ENCODE measurements at regions not wholly inside any gene's neighbourhood (a gene's known extent, or its start where the extent isn't known, plus 50 kb on each side); places are given as distances from the start of the nearest gene placed in this dataset.

- POLR2A ChIA-PET, result no interaction called here
- H3K36me3 ChIP-seq (ENCODE audit: control insufficient read depth in 4 of 4, insufficient read depth in 4 of 4, low read length in 3 of 4), result no peaks in the 10 kb centered on the region
- H3K4me3 ChIP-seq (ENCODE audit: control insufficient read depth in 1 of 7, extremely low read depth in 1 of 7, insufficient read depth in 4 of 7, low read depth in 2 of 7, low read length in 6 of 7), result no peak overlapping the region
- no peaks in the 10 kb centered on the region for H3K27me3 ChIP-seq (replicated peaks in 2 of 5; ENCODE audit: control insufficient read depth in 4 of 5, insufficient read depth in 5 of 5, low read length in 4 of 5)
- 90% methylated on average over 2 of the region's 4 CpGs for WGBS (ENCODE audit: insufficient coverage)
- CTCF ChIA-PET, result interaction anchor here (0.7 to 3.9 kb wide), 18 partner anchors 10 to 143 kb away, joined by 3 to 29 read pairs (median 5); no protein-coding TSS in a partner anchor
- H3K4me1 ChIP-seq (ENCODE audit: control extremely low read depth in 1 of 4, control insufficient read depth in 4 of 4, insufficient read depth in 4 of 4, low read length in 3 of 4), result peaks cover 10 to 68% (median 45%) of the 10 kb centered on the region in 4 experiments
- no peak overlapping the region for H3K27ac ChIP-seq (ENCODE audit: insufficient read depth in 1 of 2, low read depth in 1 of 2, low read length in 2 of 2, poor library complexity in 1 of 2, severe bottlenecking in 2 of 2)
- DNase-seq, result no peak
- no peaks in the 10 kb centered on the region for H3K9me3 ChIP-seq (ENCODE audit: control extremely low read depth in 1 of 5, control insufficient read depth in 4 of 5, insufficient read depth in 2 of 5, low read depth in 1 of 5, low read length in 4 of 5)
Measured at GRCh38 chr10:30535677-30536076, 93.9 kb downstream of the LYZL2 start.

- no peaks in the 10 kb centered on the region for H3K9me3 ChIP-seq (ENCODE audit: control extremely low read depth in 1 of 5, control insufficient read depth in 4 of 5, insufficient read depth in 2 of 5, low read depth in 1 of 5, low read length in 4 of 5)
- H3K27me3 ChIP-seq (replicated peaks in 2 of 5; ENCODE audit: control insufficient read depth in 4 of 5, insufficient read depth in 5 of 5, low read length in 4 of 5), result no peaks in the 10 kb centered on the region
- no peaks in the 10 kb centered on the region for H3K36me3 ChIP-seq (ENCODE audit: control insufficient read depth in 4 of 4, insufficient read depth in 4 of 4, low read length in 3 of 4)
- H3K4me3 ChIP-seq (ENCODE audit: control insufficient read depth in 1 of 7, extremely low read depth in 1 of 7, insufficient read depth in 4 of 7, low read depth in 2 of 7, low read length in 6 of 7), result no peak overlapping the region
- H3K27ac ChIP-seq (ENCODE audit: insufficient read depth in 1 of 2, low read depth in 1 of 2, low read length in 2 of 2, poor library complexity in 1 of 2, severe bottlenecking in 2 of 2), result no peak overlapping the region
- DNase-seq, result peak; percentile 84 to 92 (median 89)
- CTCF ChIA-PET, result interaction anchor here (0.9 to 5.8 kb wide), 13 partner anchors 9 to 142 kb away, joined by 3 to 55 read pairs (median 9); no protein-coding TSS in a partner anchor
- POLR2A ChIA-PET, result interaction anchor here (1.6 kb wide), 1 partner anchor 100 kb away, joined by 5 read pairs; the partner anchor contains the start of gene MAP3K8
- 17% methylated on average over 12 of the region's 20 CpGs for WGBS (ENCODE audit: insufficient coverage)
- peaks cover 15 to 79% (median 49%) of the 10 kb centered on the region in 4 experiments for H3K4me1 ChIP-seq (ENCODE audit: control extremely low read depth in 1 of 4, control insufficient read depth in 4 of 4, insufficient read depth in 4 of 4, low read length in 3 of 4)
Measured at GRCh38 chr10:30534465-30535144, 94.9 kb downstream of the LYZL2 start.

- H3K27ac ChIP-seq (ENCODE audit: insufficient read depth in 1 of 2, low read depth in 1 of 2, low read length in 2 of 2, poor library complexity in 1 of 2, severe bottlenecking in 2 of 2), result no peak overlapping the region
- WGBS (ENCODE audit: insufficient coverage), result 94% methylated on average over 8 of the region's 8 CpGs
- no peaks in the 10 kb centered on the region for H3K36me3 ChIP-seq (ENCODE audit: control insufficient read depth in 4 of 4, insufficient read depth in 4 of 4, low read length in 3 of 4)
- H3K4me3 ChIP-seq (ENCODE audit: control insufficient read depth in 1 of 7, extremely low read depth in 1 of 7, insufficient read depth in 4 of 7, low read depth in 2 of 7, low read length in 6 of 7), result no peak overlapping the region
- DNase-seq, result peak in 2 of 3 donors; percentile 39 to 44
- no peaks in the 10 kb centered on the region for H3K27me3 ChIP-seq (replicated peaks in 2 of 5; ENCODE audit: control insufficient read depth in 4 of 5, insufficient read depth in 5 of 5, low read length in 4 of 5)
- H3K4me1 ChIP-seq (ENCODE audit: control extremely low read depth in 1 of 4, control insufficient read depth in 4 of 4, insufficient read depth in 4 of 4, low read length in 3 of 4), result peaks cover 16 to 85% (median 47%) of the 10 kb centered on the region in 4 experiments
- no peaks in the 10 kb centered on the region for H3K9me3 ChIP-seq (ENCODE audit: control extremely low read depth in 1 of 5, control insufficient read depth in 4 of 5, insufficient read depth in 2 of 5, low read depth in 1 of 5, low read length in 4 of 5)
- ChIA-PET POLR2A (no interaction called here), CTCF (interaction anchor here (1.0 to 5.8 kb wide), 15 partner anchors 11 to 172 kb away, joined by 3 to 55 read pairs (median 9); no protein-coding TSS in a partner anchor)
Measured at GRCh38 chr10:30531751-30532530, 97.6 kb downstream of the LYZL2 start.

GRCh38 chr10:30529373-30529998 is 95.5 kb downstream of the MAP3K8 start:
- peak; percentile 90 to 99 (median 97) for DNase-seq
- ChIA-PET POLR2A (interaction anchor here (0.6 to 1.9 kb wide), 13 partner anchors 26 to 180 kb away, joined by 3 to 7 read pairs (median 3); partner anchors contain the start of genes MAP3K8 and MTPAP), CTCF (interaction anchor here (0.9 to 5.8 kb wide), 11 partner anchors 21 to 113 kb away, joined by 3 to 55 read pairs (median 6); no protein-coding TSS in a partner anchor)
- H3K4me1 ChIP-seq (ENCODE audit: control extremely low read depth in 1 of 4, control insufficient read depth in 4 of 4, insufficient read depth in 4 of 4, low read length in 3 of 4), result peaks cover 12 to 84% (median 45%) of the 10 kb centered on the region in 4 experiments
- H3K27ac ChIP-seq (ENCODE audit: insufficient read depth in 1 of 2, low read depth in 1 of 2, low read length in 2 of 2, poor library complexity in 1 of 2, severe bottlenecking in 2 of 2), result peak overlapping the region; percentile 50 to 79
- peak overlapping the region in 6 of 7 experiments; percentile 33 to 64 (median 52) for H3K4me3 ChIP-seq (ENCODE audit: control insufficient read depth in 1 of 7, extremely low read depth in 1 of 7, insufficient read depth in 4 of 7, low read depth in 2 of 7, low read length in 6 of 7)
- H3K9me3 ChIP-seq (ENCODE audit: control extremely low read depth in 1 of 5, control insufficient read depth in 4 of 5, insufficient read depth in 2 of 5, low read depth in 1 of 5, low read length in 4 of 5), result no peaks in the 10 kb centered on the region
- 0% methylated on average over 24 of the region's 28 CpGs for WGBS (ENCODE audit: insufficient coverage)
- H3K36me3 ChIP-seq (ENCODE audit: control insufficient read depth in 4 of 4, insufficient read depth in 4 of 4, low read length in 3 of 4), result no peaks in the 10 kb centered on the region
- no peaks in the 10 kb centered on the region for H3K27me3 ChIP-seq (replicated peaks in 2 of 5; ENCODE audit: control insufficient read depth in 4 of 5, insufficient read depth in 5 of 5, low read length in 4 of 5)

- CTCF ChIA-PET, result interaction anchor here (1.4 to 3.2 kb wide), 4 partner anchors 23 to 55 kb away, joined by 3 to 23 read pairs (median 8); no protein-coding TSS in a partner anchor
- H3K4me1 ChIP-seq (ENCODE audit: control extremely low read depth in 1 of 4, control insufficient read depth in 4 of 4, insufficient read depth in 4 of 4, low read length in 3 of 4), result peaks cover 12 to 76% (median 44%) of the 10 kb centered on the region in 4 experiments
- POLR2A ChIA-PET, result no interaction called here
- DNase-seq, result no peak
- H3K27ac ChIP-seq (ENCODE audit: insufficient read depth in 1 of 2, low read depth in 1 of 2, low read length in 2 of 2, poor library complexity in 1 of 2, severe bottlenecking in 2 of 2), result no peak overlapping the region
- H3K4me3 ChIP-seq (ENCODE audit: control insufficient read depth in 1 of 7, extremely low read depth in 1 of 7, insufficient read depth in 4 of 7, low read depth in 2 of 7, low read length in 6 of 7), result no peak overlapping the region
- H3K36me3 ChIP-seq (ENCODE audit: control insufficient read depth in 4 of 4, insufficient read depth in 4 of 4, low read length in 3 of 4), result no peaks in the 10 kb centered on the region
- no peaks in the 10 kb centered on the region for H3K9me3 ChIP-seq (ENCODE audit: control extremely low read depth in 1 of 5, control insufficient read depth in 4 of 5, insufficient read depth in 2 of 5, low read depth in 1 of 5, low read length in 4 of 5)
- 93% methylated on average over 3 of the region's 6 CpGs for WGBS (ENCODE audit: insufficient coverage)
- no peaks in the 10 kb centered on the region for H3K27me3 ChIP-seq (replicated peaks in 2 of 5; ENCODE audit: control insufficient read depth in 4 of 5, insufficient read depth in 5 of 5, low read length in 4 of 5)
Measured at GRCh38 chr10:30528429-30528786, 94.4 kb downstream of the MAP3K8 start.

- H3K4me1 ChIP-seq (ENCODE audit: control extremely low read depth in 1 of 4, control insufficient read depth in 4 of 4, insufficient read depth in 4 of 4, low read length in 3 of 4), result peaks cover 8 to 70% (median 40%) of the 10 kb centered on the region in 4 experiments
- CTCF ChIA-PET, result interaction anchor here (0.6 to 3.2 kb wide), 6 partner anchors 23 to 55 kb away, joined by 3 to 23 read pairs (median 5); no protein-coding TSS in a partner anchor
- H3K27me3 ChIP-seq (replicated peaks in 2 of 5; ENCODE audit: control insufficient read depth in 4 of 5, insufficient read depth in 5 of 5, low read length in 4 of 5), result no peaks in the 10 kb centered on the region
Measured at GRCh38 chr10:30527623-30528428, 93.8 kb downstream of the MAP3K8 start.

More at GRCh38 chr10:30527623-30528428, 93.8 kb downstream of the MAP3K8 start:
- WGBS (ENCODE audit: insufficient coverage), result 94% methylated on average over 7 of the region's 12 CpGs
- POLR2A ChIA-PET, result no interaction called here
- H3K9me3 ChIP-seq (ENCODE audit: control extremely low read depth in 1 of 5, control insufficient read depth in 4 of 5, insufficient read depth in 2 of 5, low read depth in 1 of 5, low read length in 4 of 5), result no peaks in the 10 kb centered on the region
- H3K27ac ChIP-seq (ENCODE audit: insufficient read depth in 1 of 2, low read depth in 1 of 2, low read length in 2 of 2, poor library complexity in 1 of 2, severe bottlenecking in 2 of 2), result no peak overlapping the region
- H3K36me3 ChIP-seq (ENCODE audit: control insufficient read depth in 4 of 4, insufficient read depth in 4 of 4, low read length in 3 of 4), result no peaks in the 10 kb centered on the region
- DNase-seq, result no peak
- no peak overlapping the region for H3K4me3 ChIP-seq (ENCODE audit: control insufficient read depth in 1 of 7, extremely low read depth in 1 of 7, insufficient read depth in 4 of 7, low read depth in 2 of 7, low read length in 6 of 7)
